GM12864 (cell line): ENCODE measurements at regions not wholly inside any gene's neighbourhood (a gene's known extent, or its start where the extent isn't known, plus 50 kb on each side); places are given as distances from the start of the nearest gene placed in this dataset.

Source experiments
- DNase-seq: peaks from one replicate; pipeline ENCODE4 v3.0.0-alpha.2; 2011; ENCODE audit warnings: low read depth
- H3K4me3 ChIP-seq: 2 replicates; pipeline ENCODE4 v1.5.1; 2011; ENCODE audit warnings: mild to moderate bottlenecking, low read depth, low read length, control low read depth
- CTCF ChIP-seq: IDR thresholded peaks from 2 replicates; pipeline ENCODE4 v1.5.1; 2011; ENCODE audit warnings: low read depth, mild to moderate bottlenecking, moderate library complexity, low read length, control low read depth, inconsistent platforms; ENCODE audit errors: missing control alignments

- DNase-seq, result no peak
- TF ChIP-seq CTCF, result no peak
- no peak overlapping the region for H3K4me3 ChIP-seq
Measured at GRCh38 chr9:107136296-107136695, 146.8 kb upstream of the RAD23B start.

- no peak overlapping the region for H3K4me3 ChIP-seq
- no peak for DNase-seq
- peak; percentile 77 for TF ChIP-seq CTCF
Measured at GRCh38 chr9:107137495-107138202, 145.4 kb upstream of the RAD23B start.

- no peak for DNase-seq
- H3K4me3 ChIP-seq, result no peak overlapping the region
- TF ChIP-seq CTCF, result no peak
Measured at GRCh38 chr9:107138261-107138992, 144.7 kb upstream of the RAD23B start.

GRCh38 chr9:107141967-107142366, 141.1 kb upstream of the RAD23B start:
- no peak overlapping the region for H3K4me3 ChIP-seq
- no peak for DNase-seq
- TF ChIP-seq CTCF, result peak; percentile 31

GRCh38 chr9:107142430-107142829, 140.6 kb upstream of the RAD23B start:
- TF ChIP-seq CTCF, result no peak
- no peak overlapping the region for H3K4me3 ChIP-seq
- DNase-seq, result no peak

- no peak for DNase-seq
- no peak for TF ChIP-seq CTCF
- no peak overlapping the region for H3K4me3 ChIP-seq
Measured at GRCh38 chr9:107142896-107143603, 140.0 kb upstream of the RAD23B start.
